Uterus (tissue), 2 donors: ENCODE measurements at regions not wholly inside any gene's neighbourhood (a gene's known extent, or its start where the extent isn't known, plus 50 kb on each side); places are given as distances from the start of the nearest gene placed in this dataset.

Experiments
- POLR2A ChIP-seq, 2 donors: fragments of 450-650 bp; IDR thresholded peaks; one replicate each; pipeline ENCODE4 v1.6.1; 2016; ENCODE audit warnings: antibody characterized with exemption in 2 of 2, mild to moderate bottlenecking in 1 of 2, moderate library complexity in 1 of 2
- TF ChIP-seq, protein P1 (sequence below), 4 experiments: fragments of 200-600 bp in 2 of 4; fragments of 450-650 bp in 2 of 4; sonication (generic) in 2 of 4; IDR thresholded peaks; one replicate each; pipeline ENCODE4 v1.5.1; 2016 to 2019; ENCODE audit warnings: antibody characterized with exemption in 4 of 4, mild to moderate bottlenecking in 2 of 4, moderate library complexity in 1 of 4

DNA sequence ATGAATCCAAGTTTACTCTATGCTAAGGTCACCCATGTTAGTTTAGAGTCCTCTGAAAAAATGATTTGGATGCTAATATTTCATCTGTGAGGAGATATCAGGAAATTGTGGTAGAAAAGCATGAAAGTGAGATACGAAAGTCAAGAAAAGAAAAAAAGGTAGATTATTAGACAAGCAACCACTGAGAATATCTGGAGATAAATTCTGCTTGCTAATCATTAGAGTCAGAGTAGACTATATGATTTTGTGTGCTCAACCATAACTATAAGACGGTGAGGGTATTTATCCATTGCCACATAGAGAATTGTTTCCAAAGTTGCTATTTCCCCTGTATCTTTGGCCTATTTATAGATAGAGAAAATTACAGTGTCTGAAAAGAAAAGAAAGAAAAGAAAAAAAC is 706.7 kb downstream of the SLITRK5 start:
- TF ChIP-seq, protein P1, sequence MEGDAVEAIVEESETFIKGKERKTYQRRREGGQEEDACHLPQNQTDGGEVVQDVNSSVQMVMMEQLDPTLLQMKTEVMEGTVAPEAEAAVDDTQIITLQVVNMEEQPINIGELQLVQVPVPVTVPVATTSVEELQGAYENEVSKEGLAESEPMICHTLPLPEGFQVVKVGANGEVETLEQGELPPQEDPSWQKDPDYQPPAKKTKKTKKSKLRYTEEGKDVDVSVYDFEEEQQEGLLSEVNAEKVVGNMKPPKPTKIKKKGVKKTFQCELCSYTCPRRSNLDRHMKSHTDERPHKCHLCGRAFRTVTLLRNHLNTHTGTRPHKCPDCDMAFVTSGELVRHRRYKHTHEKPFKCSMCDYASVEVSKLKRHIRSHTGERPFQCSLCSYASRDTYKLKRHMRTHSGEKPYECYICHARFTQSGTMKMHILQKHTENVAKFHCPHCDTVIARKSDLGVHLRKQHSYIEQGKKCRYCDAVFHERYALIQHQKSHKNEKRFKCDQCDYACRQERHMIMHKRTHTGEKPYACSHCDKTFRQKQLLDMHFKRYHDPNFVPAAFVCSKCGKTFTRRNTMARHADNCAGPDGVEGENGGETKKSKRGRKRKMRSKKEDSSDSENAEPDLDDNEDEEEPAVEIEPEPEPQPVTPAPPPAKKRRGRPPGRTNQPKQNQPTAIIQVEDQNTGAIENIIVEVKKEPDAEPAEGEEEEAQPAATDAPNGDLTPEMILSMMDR (IDR thresholded peaks at IDR 0.05): no peak
- TF ChIP-seq POLR2A (IDR thresholded peaks at IDR 0.05): no peak
